WTC11 (cell line): ENCODE measurements at regions not wholly inside any gene's neighbourhood (a gene's known extent, or its start where the extent isn't known, plus 50 kb on each side); places are given as distances from the start of the nearest gene placed in this dataset.

Experiments
- ATAC-seq: fragments of 200-7000 bp; cut with Tn5 transposase; 2 replicates; pipeline ENCODE4 v1.10.0; 2021; ENCODE audit warnings: mild to moderate bottlenecking, moderate library complexity
- CTCF ChIA-PET: fragments of 300-600 bp; sonication (Branson Sonifier 250); formaldehyde crosslinking; loops from one replicate; lab custom pipeline; 2021; ENCODE audit warnings: antibody characterized with exemption; lab: Charles Lee
- POLR2A ChIA-PET: fragments of 350-600 bp; sonication (Branson Sonifier 250); formaldehyde crosslinking; loops from one replicate; lab custom pipeline; 2021; ENCODE audit warnings: antibody characterized with exemption; lab: Charles Lee
- DNase-seq: peaks from one replicate; pipeline ENCODE4 v3.0.0; 2021; ENCODE audit warnings: low spot score
- H3K27ac Mint-ChIP-seq: 2 replicates; pipeline ENCODE4 v1.8.0; 2021; ENCODE audit warnings: mixed read lengths
- H3K27me3 Mint-ChIP-seq: 2 replicates; pipeline ENCODE4 v1.8.0; 2021; ENCODE audit warnings: low read depth, mild to moderate bottlenecking, moderate library complexity, mixed read lengths
- H3K36me3 Mint-ChIP-seq: 2 replicates; pipeline ENCODE4 v1.8.0; 2021; ENCODE audit warnings: mixed read lengths
- H3K4me1 Mint-ChIP-seq: 2 replicates; pipeline ENCODE4 v1.8.0; 2022; ENCODE audit warnings: mixed read lengths
- H3K4me3 Mint-ChIP-seq: 2 replicates; pipeline ENCODE4 v1.8.0; 2021; ENCODE audit warnings: mild to moderate bottlenecking, moderate library complexity, mixed read lengths
- H3K9me3 Mint-ChIP-seq: 2 replicates; pipeline ENCODE4 v1.8.0; 2021; ENCODE audit warnings: mixed read lengths
- ATF2 ChIP-seq: sonication (generic); formaldehyde crosslinking; IDR thresholded peaks from 2 replicates; pipeline ENCODE4 v1.8.1; 2022; ENCODE audit warnings: low read depth, missing genetic modification reagents, borderline replicate concordance
- CDX4 ChIP-seq: fragments of 250-450 bp; sonication (Bioruptor Pico); IDR thresholded peaks from 2 replicates; pipeline ENCODE4 v1.9.0; 2021; ENCODE audit warnings: moderate library complexity, mild to moderate bottlenecking, inconsistent platforms, borderline replicate concordance
- CTCF ChIP-seq: fragments of 200-600 bp; IDR thresholded peaks from 2 replicates; pipeline ENCODE4 v1.8.0; 2022; ENCODE audit warnings: antibody characterized with exemption
- E2F1 ChIP-seq: sonication (generic); formaldehyde crosslinking; IDR thresholded peaks from 2 replicates; pipeline ENCODE4 v1.8.0; 2022; ENCODE audit warnings: mild to moderate bottlenecking, missing genetic modification reagents
- E2F4 ChIP-seq: sonication (generic); formaldehyde crosslinking; IDR thresholded peaks from 2 replicates; pipeline ENCODE4 v1.8.1; 2022; ENCODE audit warnings: low read depth, mild to moderate bottlenecking, moderate library complexity, missing genetic modification reagents, borderline replicate concordance
- EMX1 ChIP-seq: fragments of 250-450 bp; sonication (Bioruptor Pico); IDR thresholded peaks from 2 replicates; pipeline ENCODE4 v1.8.0; 2021; ENCODE audit warnings: mild to moderate bottlenecking
- FOXJ3 ChIP-seq: sonication (generic); formaldehyde crosslinking; IDR thresholded peaks from 2 replicates; pipeline ENCODE4 v1.9.0; 2021; ENCODE audit warnings: missing genetic modification reagents, mild to moderate bottlenecking, borderline replicate concordance
- GABPB1 ChIP-seq: sonication (generic); formaldehyde crosslinking; IDR thresholded peaks from 2 replicates; pipeline ENCODE4 v1.8.1; 2023; ENCODE audit warnings: mild to moderate bottlenecking, missing genetic modification reagents
- NFATC4 ChIP-seq: fragments of 250-450 bp; sonication (Bioruptor Pico); IDR thresholded peaks from 2 replicates; pipeline ENCODE4 v1.9.0; 2021; ENCODE audit warnings: mild to moderate bottlenecking
- NR1H2 ChIP-seq: sonication (generic); formaldehyde crosslinking; IDR thresholded peaks from 2 replicates; pipeline ENCODE4 v1.9.0; 2021; ENCODE audit warnings: mild to moderate bottlenecking, moderate library complexity, missing genetic modification reagents
- OVOL2 ChIP-seq: fragments of 250-450 bp; sonication (Bioruptor Pico); IDR thresholded peaks from 2 replicates; pipeline ENCODE4 v1.9.0; 2021; ENCODE audit warnings: mild to moderate bottlenecking, borderline replicate concordance
- PRDM15 ChIP-seq: sonication (generic); formaldehyde crosslinking; IDR thresholded peaks from 2 replicates; pipeline ENCODE4 v1.8.0; 2022; ENCODE audit warnings: missing genetic modification reagents
- USF2 ChIP-seq: sonication (generic); formaldehyde crosslinking; IDR thresholded peaks from 2 replicates; pipeline ENCODE4 v1.8.1; 2023; ENCODE audit warnings: mild to moderate bottlenecking, missing genetic modification reagents, moderate library complexity
- ZNF423 ChIP-seq: fragments of 250-450 bp; sonication (Bioruptor Pico); IDR thresholded peaks from 2 replicates; pipeline ENCODE4 v2.1.2; 2022; ENCODE audit warnings: mild to moderate bottlenecking, moderate library complexity
- ZNF512 ChIP-seq: sonication (generic); formaldehyde crosslinking; IDR thresholded peaks from 2 replicates; pipeline ENCODE4 v1.8.1; 2022; ENCODE audit warnings: missing genetic modification reagents, borderline replicate concordance

- TF ChIP-seq PRDM15: no peak
- no peak for TF ChIP-seq CTCF
- TF ChIP-seq CDX4: no peak
- TF ChIP-seq FOXJ3: no peak
These were observed 661.5 kb downstream of the PLA2G4A start (continued) for GRCh38 chr1:187490266-187490665.

- DNase-seq (no peak), ATAC-seq (no peak)
- CTCF ChIA-PET: no interaction called here
- H3K36me3 Mint-ChIP-seq: no peaks in the 10 kb centered on the region
- no peak overlapping the region for H3K4me3 Mint-ChIP-seq
- POLR2A ChIA-PET: no interaction called here
- peaks cover 7% of the 10 kb centered on the region; the same call in 1 of the 2 replicates for H3K9me3 Mint-ChIP-seq
- TF ChIP-seq GABPB1 (CRISPR knock-in tag) (0 out of 2 replicates have a peak, but pooled peaks have one; percentile 26), USF2 (no peak), NR1H2 (CRISPR knock-in tag) (no peak)
- H3K4me1 Mint-ChIP-seq: no peaks in the 10 kb centered on the region
- no peak overlapping the region for H3K27ac Mint-ChIP-seq
- no peaks in the 10 kb centered on the region for H3K27me3 Mint-ChIP-seq
These were observed 662.5 kb downstream of the PLA2G4A start for GRCh38 chr1:187491082-187491720.

- Mint-ChIP-seq H3K4me1 (peaks cover 5% of the 10 kb centered on the region; the same call in 1 of the 2 replicates), H3K4me3 (no peak overlapping the region), H3K36me3 (no peaks in the 10 kb centered on the region), H3K27me3 (no peaks in the 10 kb centered on the region), H3K9me3 (no peaks in the 10 kb centered on the region), H3K27ac (no peak overlapping the region)
- ATAC-seq (no peak), DNase-seq (no peak)
- ChIA-PET POLR2A (no interaction called here), CTCF (no interaction called here)
- TF ChIP-seq NFATC4 (CRISPR knock-in tag): no peak
These were observed 669.3 kb downstream of the PLA2G4A start for GRCh38 chr1:187498028-187498427.

GRCh38 chr1:187504779-187505178 is 676.0 kb downstream of the PLA2G4A start:
- H3K36me3 Mint-ChIP-seq: no peaks in the 10 kb centered on the region
- DNase-seq (no peak), ATAC-seq (no peak)
- H3K9me3 Mint-ChIP-seq: peaks cover 6% of the 10 kb centered on the region; the same call in 1 of the 2 replicates
- POLR2A ChIA-PET: no interaction called here
- no peak overlapping the region for H3K4me3 Mint-ChIP-seq
- no peak overlapping the region for H3K27ac Mint-ChIP-seq
- no peaks in the 10 kb centered on the region for H3K27me3 Mint-ChIP-seq
- H3K4me1 Mint-ChIP-seq: peaks cover 2% of the 10 kb centered on the region; the same call in 1 of the 2 replicates
- CTCF ChIA-PET: no interaction called here
- no peak for TF ChIP-seq E2F1 (CRISPR knock-in tag)
- no peak for TF ChIP-seq ZNF512 (CRISPR knock-in tag)
- TF ChIP-seq EMX1 (CRISPR knock-in tag): no peak
- TF ChIP-seq CDX4: no peak
- no peak for TF ChIP-seq ATF2 (CRISPR knock-in tag)
- TF ChIP-seq ZNF423 (CRISPR knock-in tag): no peak
- no peak for TF ChIP-seq OVOL2 (CRISPR knock-in tag)
- TF ChIP-seq E2F4 (CRISPR knock-in tag): no peak
